Activated naive CD4-positive, alpha-beta T cell treated with Interleukin-2 at 50 U/mL for 16 hours (primary cell): ENCODE measurements at regions not wholly inside any gene's neighbourhood (a gene's known extent, or its start where the extent isn't known, plus 50 kb on each side); places are given as distances from the start of the nearest gene placed in this dataset.

Experiments
- DNase-seq: peaks from one replicate; pipeline ENCODE4 v3.0.0-alpha.2; 2020

DNA sequence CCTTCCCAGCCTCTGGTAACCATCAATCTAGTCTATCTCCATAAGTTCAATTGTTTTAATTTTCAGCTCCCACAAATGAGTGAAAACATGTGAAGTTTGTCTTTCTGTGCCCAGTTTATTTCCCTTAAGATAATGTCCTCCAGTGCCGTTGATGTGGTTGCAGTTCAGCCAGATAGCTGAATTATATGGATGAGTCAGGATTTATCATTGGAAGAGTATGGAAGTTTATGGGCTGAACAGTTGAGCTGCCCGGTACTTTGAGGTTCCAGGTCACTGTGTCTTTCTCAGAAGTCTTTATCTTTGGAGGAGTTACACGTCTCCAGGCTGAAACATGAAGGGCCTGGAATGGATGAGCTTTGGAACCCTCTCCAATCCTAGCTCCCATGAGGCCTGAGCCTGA is 120.1 kb downstream of the ASCL4 start:
- no peak for DNase-seq

DNA sequence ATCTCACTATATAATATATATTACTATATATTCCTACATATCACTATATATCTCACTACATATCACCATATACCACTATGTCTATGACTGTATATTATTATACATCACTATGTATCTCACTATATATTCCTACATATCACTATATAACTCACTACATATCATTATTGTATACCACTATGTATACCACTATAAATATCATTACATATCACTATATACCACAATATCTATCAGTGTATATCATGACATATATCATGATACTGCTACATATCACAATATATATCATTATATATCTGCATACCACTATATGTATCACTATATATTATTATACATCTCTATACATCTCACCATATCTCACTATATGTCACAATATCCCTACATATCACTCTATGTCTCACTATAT is 121.5 kb downstream of the ASCL4 start:
- no peak for DNase-seq

DNA sequence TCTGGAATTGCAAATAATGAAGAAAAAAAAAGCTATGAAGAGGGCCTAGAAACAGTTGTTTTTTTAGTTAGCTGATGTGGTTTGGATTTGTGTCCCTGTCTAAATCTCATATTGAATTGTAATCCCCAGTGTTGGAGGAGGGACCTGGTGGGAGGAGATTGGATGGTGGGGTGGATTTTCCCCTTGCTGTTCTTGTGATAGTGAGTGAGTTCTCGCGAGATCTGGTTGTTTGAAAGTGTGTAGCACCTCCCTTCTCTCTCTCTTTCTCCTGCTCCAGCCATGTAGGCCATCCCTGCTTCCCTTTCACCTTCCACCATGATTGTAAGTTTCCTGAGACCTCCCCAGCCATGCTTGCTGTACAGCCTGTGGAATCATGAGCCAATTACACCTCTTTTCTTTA is 126.1 kb downstream of the ASCL4 start:
- DNase-seq: no peak

DNA sequence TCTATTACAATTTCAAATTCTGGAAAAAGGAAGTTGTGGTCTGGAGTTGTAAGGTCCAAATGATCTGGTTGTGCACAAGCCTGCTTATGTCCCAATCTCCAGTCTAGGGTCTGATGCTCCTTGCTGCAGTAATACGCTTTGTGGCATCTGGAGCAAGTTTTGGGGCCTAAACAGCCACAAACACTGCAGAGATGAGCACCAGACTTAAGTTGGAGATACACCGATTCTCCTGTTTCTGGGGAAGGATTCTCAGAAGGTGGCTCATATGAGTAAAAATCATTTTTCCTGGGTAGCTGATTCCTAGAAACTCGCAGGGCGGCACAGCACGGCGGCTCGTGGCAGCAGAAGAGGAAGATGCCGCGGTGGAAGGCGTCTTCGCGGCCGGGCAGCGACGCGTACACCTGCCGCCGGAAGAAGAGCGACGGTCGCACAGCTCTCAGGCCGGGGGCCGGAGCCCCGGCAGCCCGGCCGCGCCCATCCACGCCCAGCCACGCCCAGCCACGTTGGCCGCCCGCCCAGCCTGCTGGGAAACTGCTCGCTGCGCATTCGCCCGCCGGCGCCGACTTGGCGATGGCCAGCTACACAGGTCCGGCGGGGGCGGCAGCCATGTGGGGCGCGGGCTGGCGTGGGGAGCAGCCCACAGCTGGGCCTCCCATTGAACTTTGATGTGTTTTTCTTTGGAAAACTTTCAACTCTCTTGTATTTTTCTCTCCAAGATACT is 129.0 kb downstream of the ASCL4 start:
- DNase-seq: peak; percentile 41

DNA sequence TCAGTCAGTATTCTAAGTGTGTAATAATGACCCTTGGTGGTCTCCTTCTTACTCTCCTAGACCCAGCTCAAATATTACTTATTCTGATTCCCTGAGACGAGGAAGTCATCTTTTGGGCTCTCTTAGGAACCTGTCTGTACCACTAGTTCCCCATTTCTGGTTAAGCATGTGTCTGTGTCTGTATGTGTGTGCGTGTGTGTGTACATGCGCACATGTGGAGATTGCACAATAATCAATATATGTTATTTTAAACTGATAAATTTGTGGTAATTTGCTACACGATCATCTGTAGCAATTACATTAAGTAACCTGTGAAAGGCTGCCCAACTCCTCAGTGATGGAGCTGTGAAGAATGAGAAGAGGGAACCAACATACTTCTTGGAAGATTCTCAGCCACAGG is 132.2 kb downstream of the ASCL4 start:
- DNase-seq: no peak

DNA sequence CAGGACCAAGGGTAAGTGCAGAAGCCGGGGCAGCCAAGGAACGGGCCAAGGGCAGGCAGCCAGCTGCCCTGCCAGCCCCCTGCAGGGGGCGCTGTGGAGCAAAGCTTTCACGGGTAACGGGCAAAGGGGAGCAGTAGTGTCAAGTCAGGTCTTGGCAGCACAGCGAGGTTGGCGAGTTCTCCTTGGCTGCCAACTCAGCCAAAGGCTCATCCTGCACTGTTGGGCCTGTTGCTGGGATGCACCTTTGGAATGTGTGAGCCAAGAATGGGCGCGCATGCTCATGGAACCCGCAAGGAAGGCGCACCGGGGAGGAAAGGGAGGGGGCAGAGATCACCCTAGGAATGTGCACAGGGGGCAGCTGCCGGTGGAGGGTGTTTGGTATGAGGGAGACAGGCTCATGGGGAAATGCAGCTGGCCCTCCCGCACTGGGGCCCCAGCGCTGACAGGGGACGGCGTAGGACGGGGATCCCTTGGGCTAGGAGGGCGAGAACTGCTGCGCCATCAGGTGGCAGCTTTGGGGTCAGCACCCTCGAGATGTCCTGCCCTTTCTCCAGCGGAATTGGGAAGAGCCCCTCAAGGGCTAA is 138.0 kb downstream of the ASCL4 start:
- DNase-seq: peak; percentile 58

DNA sequence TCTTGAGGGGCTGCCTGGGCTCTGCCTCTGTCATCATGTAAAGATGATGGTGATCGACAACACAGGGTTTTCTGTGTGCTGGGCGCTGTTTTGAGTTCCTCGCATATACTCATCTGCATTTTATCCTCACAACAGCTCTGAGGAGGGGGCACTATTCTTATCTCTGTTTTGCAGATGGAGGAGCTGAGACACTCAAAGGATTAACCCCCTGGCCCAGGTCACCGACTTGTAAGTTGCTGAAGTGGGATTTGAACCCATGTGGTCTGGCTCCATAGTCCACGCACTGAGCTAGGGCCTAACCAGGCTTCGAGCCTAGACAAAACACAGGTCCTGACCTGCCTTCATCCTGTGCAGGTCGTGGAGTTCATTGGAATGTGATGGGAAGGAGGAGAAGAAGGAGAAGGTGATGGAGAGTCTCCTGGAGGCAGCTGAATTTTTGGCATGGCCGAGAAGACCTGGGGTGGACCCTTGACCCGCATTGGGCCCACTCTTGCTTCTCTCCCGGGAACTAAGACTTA is 140.0 kb downstream of the ASCL4 start:
- DNase-seq: no peak

DNA sequence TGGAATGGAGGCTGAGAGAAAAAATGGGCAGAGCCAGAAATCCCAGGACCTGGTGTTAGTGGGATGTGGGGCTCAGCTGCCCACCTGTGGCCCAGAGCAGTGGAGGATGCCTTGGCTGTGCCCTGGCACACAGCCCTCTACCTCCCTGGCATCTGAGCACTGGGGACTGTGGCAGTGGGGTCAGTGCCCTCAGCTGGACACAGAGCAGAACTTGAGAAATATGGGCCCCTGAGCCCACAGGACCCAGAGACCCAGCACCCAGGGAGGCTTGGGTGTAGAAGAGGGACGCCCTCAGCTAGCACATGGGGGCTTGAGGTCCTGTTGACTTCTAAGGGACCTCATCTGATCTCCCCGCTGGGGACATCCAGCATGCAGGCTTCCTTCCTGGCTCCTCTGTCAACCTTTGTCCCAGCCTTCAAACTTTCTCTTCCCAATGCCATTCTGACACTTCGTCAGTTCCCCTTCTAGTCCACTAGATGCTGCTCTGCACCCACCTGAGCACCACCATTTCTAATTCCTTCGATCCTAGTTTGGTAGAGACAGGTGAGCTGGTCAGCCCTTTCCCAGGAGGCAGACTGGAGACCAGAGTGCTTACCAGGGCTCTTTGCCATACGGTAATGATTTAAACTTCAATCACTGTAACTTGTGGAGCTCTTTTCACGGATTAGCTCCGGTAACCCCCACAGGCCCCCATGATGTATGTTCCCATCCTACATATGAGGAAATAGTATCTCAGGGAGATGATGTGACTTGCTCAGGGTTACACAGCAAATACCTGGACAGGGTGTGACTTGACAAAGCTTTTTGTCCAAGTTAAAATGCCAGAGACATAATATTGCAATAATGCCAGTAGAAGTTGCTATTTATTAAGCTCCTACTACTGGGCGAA is 143.7 kb downstream of the ASCL4 start:
- no peak for DNase-seq

DNA sequence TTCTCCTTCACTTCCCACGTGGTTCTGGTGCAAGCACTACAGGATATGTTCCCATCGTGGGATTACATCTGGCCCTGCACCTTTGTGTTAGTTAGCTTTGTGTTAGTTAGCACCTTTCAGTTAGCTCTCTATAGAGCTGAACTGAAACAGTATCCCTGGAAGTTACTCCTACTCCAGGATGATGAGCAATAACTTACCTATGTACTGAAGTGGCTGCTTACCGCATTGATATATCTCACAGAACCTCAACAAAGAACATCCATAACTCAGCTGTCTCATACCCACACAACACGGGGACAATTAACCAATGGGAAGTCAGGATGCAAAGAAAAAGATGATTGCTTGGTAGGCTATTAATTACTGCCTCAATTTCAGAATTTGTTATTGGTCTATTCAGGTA is 146.6 kb downstream of the ASCL4 start:
- DNase-seq: no peak

DNA sequence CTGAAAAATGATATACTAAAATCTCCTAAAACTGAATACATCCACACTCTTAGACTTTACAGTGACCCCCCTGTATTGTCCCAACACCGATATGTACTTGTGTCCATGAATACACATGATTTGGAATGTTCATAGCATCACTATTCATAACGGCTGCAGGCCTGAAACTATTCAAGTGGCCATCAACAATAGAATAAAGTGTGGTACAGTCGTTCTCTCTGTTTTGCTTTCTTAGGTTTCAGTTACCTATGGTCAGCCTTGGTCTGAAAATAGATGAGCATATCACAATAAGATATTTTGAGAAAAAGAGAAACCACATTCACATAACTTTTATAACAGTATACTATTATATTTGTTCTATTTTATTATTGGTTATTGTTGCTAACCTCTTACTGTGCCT is 150.6 kb downstream of the ASCL4 start:
- no peak for DNase-seq

DNA sequence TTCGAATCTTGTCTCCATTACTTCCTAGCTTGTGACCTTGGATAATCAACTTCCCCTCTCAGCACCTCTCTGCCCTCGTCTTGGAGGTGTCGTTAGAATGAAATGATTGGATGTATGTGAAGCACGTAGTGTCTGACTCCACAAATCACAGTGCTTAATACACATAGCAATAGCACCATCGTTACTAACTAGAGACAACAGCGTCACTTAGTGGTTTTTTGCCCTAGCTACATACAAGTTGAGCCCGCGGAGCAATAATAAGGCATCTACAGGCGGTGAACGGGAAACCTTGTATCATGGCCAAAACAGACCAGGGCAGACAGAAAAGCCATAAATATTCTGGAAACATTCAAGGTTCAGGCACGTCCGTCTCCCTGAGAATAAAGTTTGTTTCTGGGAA is 154.9 kb downstream of the ASCL4 start:
- no peak for DNase-seq

DNA sequence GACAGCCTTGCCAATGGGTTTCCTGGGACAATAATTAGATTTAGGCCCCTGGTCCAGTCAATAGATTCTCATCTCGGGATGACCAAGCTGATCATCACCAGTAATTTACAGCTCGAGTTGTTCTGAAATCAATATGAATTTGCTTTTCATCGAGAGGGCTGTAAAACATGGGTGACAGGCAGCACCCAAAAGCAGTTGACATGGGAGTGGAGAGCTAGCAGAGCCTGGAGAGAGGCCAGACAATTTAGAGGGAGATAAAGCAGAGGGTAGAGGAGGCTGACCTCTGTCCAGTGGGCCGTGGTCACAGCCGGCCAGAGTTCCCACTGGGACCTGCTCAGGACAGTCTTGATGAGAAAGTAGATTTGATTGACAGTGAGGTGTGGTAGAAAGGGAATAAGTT is 157.3 kb downstream of the ASCL4 start:
- DNase-seq: no peak

DNA sequence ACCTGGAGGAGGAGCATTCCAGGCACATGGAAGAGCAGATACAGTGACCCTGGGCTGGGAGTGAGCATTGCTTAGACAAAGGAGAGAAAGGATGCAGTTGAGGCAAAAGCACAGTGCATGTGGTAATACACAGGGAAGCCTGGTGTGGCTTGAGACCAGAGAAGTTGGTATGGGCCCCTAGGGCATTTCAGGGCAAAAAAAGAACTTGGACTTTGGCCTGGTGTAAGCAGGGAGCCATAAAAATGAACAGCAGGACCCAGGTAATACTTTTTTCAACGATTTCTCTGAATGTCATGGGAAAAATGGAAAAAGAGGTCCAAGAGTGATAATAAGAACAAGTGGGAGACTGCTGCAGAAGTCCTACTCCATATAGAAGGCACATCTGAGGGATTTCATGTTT is 163.9 kb downstream of the ASCL4 start:
- DNase-seq: no peak

DNA sequence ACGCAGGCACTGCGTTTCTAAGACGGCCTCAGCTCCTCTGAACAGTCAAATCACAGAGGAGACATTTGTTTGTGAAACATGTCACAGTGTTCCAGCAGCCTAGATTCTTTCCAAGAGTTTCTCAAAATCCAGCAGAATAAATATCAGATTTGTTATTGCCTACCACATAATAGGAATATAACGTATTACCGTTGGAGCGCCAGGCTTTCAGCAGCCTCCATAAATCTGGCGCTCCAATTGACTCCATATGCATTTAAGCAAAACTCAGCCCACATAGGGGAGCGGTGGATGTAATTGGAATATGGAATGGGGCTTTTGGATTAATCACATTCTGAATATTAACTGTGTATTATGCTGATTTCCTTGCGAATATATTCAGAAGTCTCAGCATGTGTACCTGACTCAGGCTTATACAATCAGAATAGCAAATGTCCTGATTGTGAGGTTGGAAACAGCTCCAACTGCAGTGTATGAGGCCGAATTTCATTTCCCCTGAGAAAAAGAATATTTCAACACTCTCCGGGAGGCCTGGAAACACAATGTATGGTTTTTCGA is 174.0 kb downstream of the ASCL4 start:
- no peak for DNase-seq

DNA sequence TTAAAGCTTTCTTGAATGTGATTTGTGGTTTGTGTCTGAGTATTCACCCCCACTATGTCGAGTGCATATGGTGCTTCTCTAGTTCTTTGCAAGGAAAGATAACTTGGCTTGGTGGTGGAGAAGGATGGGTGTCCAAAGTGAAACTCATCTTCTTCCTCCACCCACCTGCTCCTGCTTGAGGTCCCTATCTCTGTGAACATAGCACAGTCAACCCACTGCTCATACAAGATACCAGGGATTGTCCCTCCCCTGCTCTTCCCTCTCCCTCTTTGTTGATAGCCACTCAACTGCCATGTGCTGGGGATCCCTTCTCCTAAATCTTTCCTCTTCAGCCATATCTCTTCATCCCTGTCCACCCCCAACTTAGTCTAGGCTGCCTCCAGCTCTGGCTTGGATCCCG is 176.5 kb downstream of the ASCL4 start:
- DNase-seq: no peak

DNA sequence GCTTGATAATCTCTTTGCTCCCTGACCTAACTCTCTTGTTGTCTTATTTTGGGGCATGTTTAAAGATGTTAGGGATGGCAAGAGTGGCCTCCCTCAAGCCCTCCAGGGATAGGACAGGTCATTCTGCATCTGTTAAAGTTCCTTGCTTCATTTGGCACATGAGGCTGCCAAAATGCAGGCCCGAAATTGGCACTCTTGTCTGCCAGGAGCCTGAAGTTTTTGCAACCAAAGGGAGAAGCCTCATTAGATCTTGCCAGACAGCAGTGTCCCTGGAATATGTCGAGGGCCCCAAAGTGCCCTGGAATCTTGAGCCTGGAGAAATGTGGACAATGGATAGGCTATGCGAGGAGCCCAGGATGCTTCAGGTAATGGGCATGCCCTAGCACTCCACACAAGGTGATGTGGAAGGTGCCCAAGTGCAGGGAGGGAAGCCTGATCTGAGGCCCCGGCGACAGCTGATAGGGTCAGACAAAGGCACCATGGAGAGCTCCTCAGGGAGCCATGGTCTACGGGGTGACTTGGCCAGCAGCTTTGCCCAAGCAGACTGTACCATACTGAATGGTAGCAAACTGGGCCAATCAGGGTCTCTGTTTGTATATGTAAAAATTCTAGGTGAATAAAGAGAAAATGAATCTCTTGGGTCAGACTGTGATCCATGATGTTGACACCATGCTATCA is 173.0 kb upstream of the WSCD2 start:
- no peak for DNase-seq

DNA sequence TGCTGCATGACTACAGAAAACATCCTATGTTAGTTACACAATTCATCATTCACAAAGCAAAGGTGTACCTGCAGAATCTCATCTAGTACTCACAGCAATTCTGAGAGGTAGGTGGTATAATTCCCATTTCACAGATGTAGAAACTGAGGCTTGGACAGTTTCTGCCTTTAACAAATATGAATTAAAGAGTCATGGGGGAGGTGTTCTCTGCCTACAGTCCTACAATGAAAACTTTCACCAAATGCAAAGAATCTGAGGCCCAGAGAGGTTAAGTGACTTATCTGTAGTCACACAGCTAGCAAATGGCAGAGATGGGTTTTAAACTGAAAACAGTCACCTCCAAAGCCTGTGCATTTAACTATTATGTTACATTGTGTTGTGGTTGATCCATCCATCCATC is 171.6 kb upstream of the WSCD2 start:
- DNase-seq: no peak

DNA sequence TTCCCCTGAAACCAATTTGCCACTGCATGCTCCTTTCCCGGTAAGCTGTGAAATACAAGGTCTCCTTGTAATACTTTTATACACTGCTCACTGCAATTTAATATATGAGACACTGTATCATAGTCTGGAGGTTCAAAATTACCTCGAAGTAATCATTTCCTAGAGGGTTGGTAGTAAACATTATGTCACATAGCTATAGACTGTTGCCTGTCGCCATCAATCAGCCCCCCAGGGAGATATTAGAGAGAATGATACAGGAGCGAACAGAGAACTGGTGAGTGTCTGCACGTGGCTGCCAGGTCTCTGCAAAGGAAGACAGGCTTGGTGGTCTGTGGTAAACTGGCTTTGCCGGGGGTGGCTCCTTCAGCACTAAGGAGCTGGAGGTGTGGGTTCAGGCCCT is 165.5 kb upstream of the WSCD2 start:
- DNase-seq: no peak

DNA sequence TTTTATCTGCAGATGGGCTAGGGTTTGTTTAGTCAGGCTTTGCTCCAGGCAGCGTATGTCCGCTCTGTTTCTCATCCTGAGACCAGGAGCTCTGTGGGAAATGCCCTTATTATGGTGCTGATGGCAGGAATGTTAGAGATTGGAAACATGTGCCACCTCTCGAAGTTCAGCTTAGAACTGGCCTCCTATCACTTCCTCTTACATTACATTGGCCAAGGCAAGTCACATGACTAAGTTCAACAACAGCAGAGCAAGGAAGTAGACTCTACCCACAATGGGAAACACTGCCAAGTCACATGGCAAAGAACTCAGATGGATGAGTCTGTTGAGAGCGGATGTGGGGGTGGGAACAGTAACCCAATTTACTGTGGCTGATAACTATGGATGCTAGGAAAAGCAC is 161.9 kb upstream of the WSCD2 start:
- DNase-seq: no peak

DNA sequence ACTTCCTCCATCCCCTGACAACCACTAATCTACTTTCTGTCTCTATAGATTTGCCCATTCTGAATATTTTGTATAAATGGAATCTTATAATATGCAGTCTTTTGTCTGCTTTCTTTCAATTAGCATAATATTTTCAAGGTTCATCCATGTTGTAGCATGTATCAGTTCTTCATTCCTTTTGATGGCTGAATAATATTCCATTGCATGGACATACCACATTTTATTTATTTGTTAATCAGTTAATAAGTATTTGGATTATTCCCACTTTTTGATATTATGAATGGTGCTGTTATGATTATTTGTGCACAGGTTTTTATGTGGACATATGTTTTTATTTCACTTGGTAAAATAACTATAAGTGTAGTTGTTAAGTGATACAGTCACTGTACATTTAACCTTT is 155.1 kb upstream of the WSCD2 start:
- DNase-seq: no peak

DNA sequence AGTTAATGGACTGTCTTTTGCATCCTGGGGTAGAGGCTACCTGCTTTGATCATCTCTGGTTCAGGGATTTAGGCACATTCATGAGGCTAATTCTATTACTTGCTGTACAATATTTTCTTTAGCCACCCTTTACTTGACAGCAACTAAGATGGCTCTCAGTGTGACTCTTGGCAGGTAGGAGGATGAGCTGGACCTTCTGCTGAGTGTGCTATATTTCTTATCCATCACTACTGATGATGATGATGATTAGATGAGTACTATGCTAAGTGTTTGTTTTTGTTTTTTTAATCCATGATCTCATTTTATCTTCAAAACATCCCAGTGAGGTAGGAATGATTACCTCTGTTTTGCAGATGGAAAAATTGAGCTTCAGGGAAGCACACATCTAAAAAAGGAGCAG is 152.8 kb upstream of the WSCD2 start:
- no peak for DNase-seq

DNA sequence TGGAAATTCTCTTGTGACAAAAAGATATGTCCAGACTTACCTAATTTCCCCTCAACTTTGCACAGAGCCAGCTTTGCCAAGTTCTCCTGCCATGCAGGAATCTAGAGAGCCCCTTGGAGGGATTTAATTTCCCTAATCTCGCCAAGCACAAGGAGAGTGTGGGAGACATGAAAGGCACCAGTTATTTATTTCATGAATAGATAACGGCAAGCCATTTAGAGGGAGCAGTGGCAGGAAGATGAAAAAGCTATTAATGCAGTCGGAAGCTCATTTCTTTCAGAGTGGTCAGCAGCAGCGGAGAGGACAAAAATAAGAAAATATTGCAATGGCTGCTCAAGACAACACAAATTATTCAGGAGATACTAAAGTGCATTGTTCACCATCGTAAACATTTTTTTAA is 150.9 kb upstream of the WSCD2 start:
- DNase-seq: no peak

DNA sequence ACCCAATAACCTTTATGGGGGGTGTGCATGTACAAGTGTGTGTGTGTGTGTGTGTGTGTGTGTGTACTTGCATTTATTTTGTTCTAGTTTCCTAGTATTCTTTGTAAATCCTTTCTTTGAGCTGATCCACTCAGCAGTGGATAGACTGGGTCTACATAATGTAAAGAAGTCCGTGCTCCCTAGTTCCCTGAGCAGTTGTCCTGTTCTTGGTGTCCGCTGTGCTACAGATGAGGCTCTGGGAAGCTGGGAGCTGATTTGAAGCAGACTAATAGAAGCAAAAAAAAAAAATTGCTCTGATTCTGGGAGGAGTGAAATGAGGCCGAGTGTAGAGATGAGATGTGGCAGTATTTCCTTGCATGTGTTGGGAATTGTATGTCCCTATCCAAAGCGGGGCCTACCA is 150.4 kb upstream of the WSCD2 start:
- no peak for DNase-seq
